ENCODE measurements at regions not wholly inside any gene's neighbourhood (a gene's known extent, or its start where the extent isn't known, plus 50 kb on each side); places are given as distances from the start of the nearest gene placed in this dataset.

DNA sequence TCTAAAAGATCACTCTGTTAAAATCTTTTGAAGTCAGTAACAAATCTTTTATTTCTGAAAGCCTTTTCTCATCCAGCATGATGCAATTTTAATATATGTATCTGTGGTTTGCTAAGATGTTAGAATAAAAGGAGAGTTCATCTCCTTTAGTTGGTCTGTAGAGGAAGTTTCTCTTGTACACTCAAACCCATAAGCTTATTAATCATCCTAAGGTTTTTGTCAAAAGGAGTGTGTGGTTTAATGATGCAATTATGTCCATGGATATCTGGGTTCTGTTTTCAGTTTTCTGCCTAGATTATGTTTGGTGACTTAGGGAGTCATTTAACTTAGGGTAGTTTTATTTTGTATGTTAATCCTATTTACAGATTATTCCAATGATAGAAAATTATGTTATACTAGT, 52.1 kb upstream of the NDST4 start:
- ATAC-seq (no peak), DNase-seq (no peak)
- H3K27ac ChIP-seq = no peak overlapping the region
- TF ChIP-seq CTCF (IDR thresholded peaks at IDR 0.05) (no peak), POLR2A (IDR thresholded peaks at IDR 0.05) (no peak)
- no peaks in the 10 kb centered on the region for H3K36me3 ChIP-seq
- H3K9me3 ChIP-seq = peaks cover 0 to 5% (median 0%) of the 10 kb centered on the region in 12 donors
- intact Hi-C loops (cut with DNase I) = no loop called here
- H3K27me3 ChIP-seq = no peaks in the 10 kb centered on the region
- H3K4me1 ChIP-seq = no peaks in the 10 kb centered on the region
- H3K4me3 ChIP-seq = no peak overlapping the region

MicroRNAs encoded in the stretch of these regions (microRNA counts, 767-probe panel; counts per million panel counts)
- microRNA hsa-miR-1973 = 1,120 to 1,798 counts per million in 2 donors

Data from heart left ventricle (tissue), 14 donors.